Body of pancreas (tissue), 4 donors: ENCODE measurements at regions not wholly inside any gene's neighbourhood (a gene's known extent, or its start where the extent isn't known, plus 50 kb on each side); places are given as distances from the start of the nearest gene placed in this dataset.

Experiments used
- POLR2A ChIP-seq, 3 donors: fragments of 450-650 bp; IDR thresholded peaks; one replicate each; pipeline ENCODE4 v1.6.1; 2016; ENCODE audit warnings: antibody characterized with exemption in 3 of 3, mild to moderate bottlenecking in 2 of 3
- TF ChIP-seq, protein P1 (sequence below), 7 experiments: fragments of 450-650 bp in 4 of 7; fragments of 200-600 bp in 3 of 7; sonication (generic) in 3 of 7; IDR thresholded peaks; one replicate each; pipeline ENCODE4 v1.5.1; 2016 to 2019; ENCODE audit warnings: antibody characterized with exemption in 7 of 7

DNA sequence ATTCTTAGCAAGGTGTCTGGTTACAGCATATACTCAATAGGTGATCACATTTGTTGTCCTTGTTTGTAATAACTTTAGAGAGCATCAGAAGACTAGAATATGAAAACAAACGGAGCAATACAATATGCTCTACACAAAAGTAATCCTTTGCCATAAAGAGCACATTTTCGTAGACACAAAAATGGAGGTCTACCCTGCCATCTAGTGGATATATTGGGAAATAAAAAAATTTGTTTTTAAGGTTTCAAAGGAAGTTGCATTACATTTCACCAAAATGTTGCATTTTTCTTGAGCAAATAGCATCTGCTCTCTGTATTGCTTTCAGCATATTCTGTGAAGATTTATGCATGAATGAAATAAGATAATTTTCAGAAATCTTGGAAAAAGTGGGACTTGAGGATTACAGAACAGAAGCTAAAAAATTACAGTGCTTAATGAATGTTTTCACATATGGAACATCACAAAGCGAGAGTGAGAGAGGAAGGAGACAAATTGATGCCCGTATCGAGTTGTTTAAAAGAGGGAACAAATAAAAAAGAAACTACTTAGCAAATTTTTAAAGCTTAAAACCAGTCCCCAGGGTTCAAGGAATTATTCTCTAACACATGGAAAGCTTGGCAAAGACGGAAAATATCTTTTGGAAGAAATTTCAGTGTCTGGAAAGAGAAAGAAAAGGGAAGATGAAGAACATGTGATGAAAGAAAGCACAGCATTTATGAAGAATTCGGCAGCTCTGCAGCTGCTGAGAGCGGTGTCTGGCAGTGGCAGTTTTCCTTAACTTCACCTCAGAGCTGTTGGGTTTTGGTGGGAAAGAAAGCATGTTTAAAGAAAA is 390.1 kb downstream of the ANKRD50 start:
- TF ChIP-seq, protein P1, sequence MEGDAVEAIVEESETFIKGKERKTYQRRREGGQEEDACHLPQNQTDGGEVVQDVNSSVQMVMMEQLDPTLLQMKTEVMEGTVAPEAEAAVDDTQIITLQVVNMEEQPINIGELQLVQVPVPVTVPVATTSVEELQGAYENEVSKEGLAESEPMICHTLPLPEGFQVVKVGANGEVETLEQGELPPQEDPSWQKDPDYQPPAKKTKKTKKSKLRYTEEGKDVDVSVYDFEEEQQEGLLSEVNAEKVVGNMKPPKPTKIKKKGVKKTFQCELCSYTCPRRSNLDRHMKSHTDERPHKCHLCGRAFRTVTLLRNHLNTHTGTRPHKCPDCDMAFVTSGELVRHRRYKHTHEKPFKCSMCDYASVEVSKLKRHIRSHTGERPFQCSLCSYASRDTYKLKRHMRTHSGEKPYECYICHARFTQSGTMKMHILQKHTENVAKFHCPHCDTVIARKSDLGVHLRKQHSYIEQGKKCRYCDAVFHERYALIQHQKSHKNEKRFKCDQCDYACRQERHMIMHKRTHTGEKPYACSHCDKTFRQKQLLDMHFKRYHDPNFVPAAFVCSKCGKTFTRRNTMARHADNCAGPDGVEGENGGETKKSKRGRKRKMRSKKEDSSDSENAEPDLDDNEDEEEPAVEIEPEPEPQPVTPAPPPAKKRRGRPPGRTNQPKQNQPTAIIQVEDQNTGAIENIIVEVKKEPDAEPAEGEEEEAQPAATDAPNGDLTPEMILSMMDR (IDR thresholded peaks at IDR 0.05), result peak in 6 of 7 experiments; percentile 24 to 55 (median 50)
- TF ChIP-seq POLR2A (IDR thresholded peaks at IDR 0.05), result no peak
